Tongue (tissue), 1 donor: ENCODE measurements at regions not wholly inside any gene's neighbourhood (a gene's known extent, or its start where the extent isn't known, plus 50 kb on each side); places are given as distances from the start of the nearest gene placed in this dataset.
"Not testable (repeated sequence)": the region's sequence is repeated elsewhere in the genome, so short reads cannot be mapped to it uniquely, and the experiment has no call there.

Experiments
- DNase-seq: peaks from one replicate; pipeline ENCODE4 v3.0.0-alpha.2; 2015

GRCh38 chr18:1680108-1680507, 775.4 kb downstream of the ADCYAP1 start:
- DNase-seq = no peak

GRCh38 chr18:1691863-1692262, 787.2 kb downstream of the ADCYAP1 start:
- no peak for DNase-seq

- DNase-seq = no peak
These were observed 803.3 kb downstream of the ADCYAP1 start for GRCh38 chr18:1708006-1708405.

GRCh38 chr18:1710114-1710513, 805.4 kb downstream of the ADCYAP1 start:
- DNase-seq = no peak

GRCh38 chr18:1732143-1732542, 827.5 kb downstream of the ADCYAP1 start:
- DNase-seq = no peak

- peak; percentile 0 for DNase-seq
These were observed 825.2 kb downstream of the METTL4 start for GRCh38 chr18:1746131-1746530.

- no peak for DNase-seq
These were observed 820.1 kb downstream of the METTL4 start for GRCh38 chr18:1751249-1751648.

GRCh38 chr18:1760901-1761300, 810.4 kb downstream of the METTL4 start:
- DNase-seq = no peak

- no peak for DNase-seq
These were observed 797.0 kb downstream of the METTL4 start for GRCh38 chr18:1774261-1774660.

- DNase-seq = no peak
These were observed 793.5 kb downstream of the METTL4 start for GRCh38 chr18:1777843-1778242.

GRCh38 chr18:1778496-1779178, 792.7 kb downstream of the METTL4 start:
- DNase-seq = no peak

- no peak for DNase-seq
These were observed 791.7 kb downstream of the METTL4 start for GRCh38 chr18:1779587-1779986.

GRCh38 chr18:1784113-1784512, 787.2 kb downstream of the METTL4 start:
- DNase-seq = no peak

- not testable (repeated sequence) for DNase-seq
These were observed 785.3 kb downstream of the METTL4 start for GRCh38 chr18:1785980-1786379.

GRCh38 chr18:1796636-1797035, 774.7 kb downstream of the METTL4 start:
- DNase-seq = no peak

- no peak for DNase-seq
These were observed 774.1 kb downstream of the METTL4 start for GRCh38 chr18:1797235-1797634.

GRCh38 chr18:1805521-1805920, 765.8 kb downstream of the METTL4 start:
- DNase-seq = no peak

- DNase-seq = no peak
These were observed 764.3 kb downstream of the METTL4 start for GRCh38 chr18:1806884-1807615.

- DNase-seq = no peak
These were observed 760.0 kb downstream of the METTL4 start for GRCh38 chr18:1811282-1811681.

- peak; percentile 15 for DNase-seq
These were observed 746.0 kb downstream of the METTL4 start for GRCh38 chr18:1825296-1825695.

- DNase-seq = no peak
These were observed 730.4 kb downstream of the METTL4 start for GRCh38 chr18:1840878-1841277.

- DNase-seq = no peak
These were observed 724.7 kb downstream of the METTL4 start for GRCh38 chr18:1846640-1847039.

- no peak for DNase-seq
These were observed 722.6 kb downstream of the METTL4 start for GRCh38 chr18:1848716-1849115.

- DNase-seq = no peak
These were observed 721.9 kb downstream of the METTL4 start for GRCh38 chr18:1849386-1849785.
